ENCODE measurements at regions not wholly inside any gene's neighbourhood (a gene's known extent, or its start where the extent isn't known, plus 50 kb on each side); places are given as distances from the start of the nearest gene placed in this dataset.

DNA sequence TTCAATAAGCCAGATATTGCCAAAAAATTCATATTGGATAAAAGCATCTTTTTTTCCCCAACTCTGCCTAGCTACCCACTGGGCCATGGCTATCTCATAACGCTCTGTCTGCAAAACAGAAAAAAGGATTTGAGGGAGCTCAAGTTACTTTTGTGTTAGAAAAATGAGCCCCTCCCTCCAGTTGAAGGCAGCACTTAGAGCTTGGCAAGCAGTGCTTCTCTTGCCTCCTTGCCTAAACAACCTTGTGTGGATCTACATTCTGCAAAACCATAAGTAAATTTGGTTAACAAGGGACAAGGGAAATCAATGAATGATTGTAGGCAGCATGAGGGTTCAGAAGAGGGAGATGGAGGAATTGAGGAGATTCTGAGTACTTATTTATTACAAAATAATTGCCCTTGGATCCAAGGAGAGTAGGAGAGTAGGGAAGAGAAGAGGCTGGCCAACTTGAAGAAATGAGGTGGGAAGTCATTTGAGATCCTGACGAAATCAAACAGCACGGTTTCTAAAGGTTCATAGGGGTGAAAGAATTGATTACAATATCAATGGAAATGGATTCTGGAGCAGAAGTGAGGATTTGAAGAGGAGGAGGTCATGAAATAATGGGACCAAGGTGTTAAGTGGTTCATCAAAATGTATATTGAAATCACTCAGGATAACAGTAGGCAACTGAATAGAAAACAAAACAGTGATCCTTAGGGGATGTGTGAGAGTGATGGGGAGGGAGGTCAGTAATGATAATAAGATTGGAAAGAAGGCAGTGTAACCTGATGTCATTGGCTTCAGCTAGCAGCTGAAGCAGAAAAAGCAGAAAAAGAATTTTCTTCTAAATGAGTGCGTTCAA lies 434.8 kb upstream of the IGFBP7 start:
- H3K4me3 ChIP-seq (ENCODE audit: low read length): no peak overlapping the region
- TF ChIP-seq, protein P1, sequence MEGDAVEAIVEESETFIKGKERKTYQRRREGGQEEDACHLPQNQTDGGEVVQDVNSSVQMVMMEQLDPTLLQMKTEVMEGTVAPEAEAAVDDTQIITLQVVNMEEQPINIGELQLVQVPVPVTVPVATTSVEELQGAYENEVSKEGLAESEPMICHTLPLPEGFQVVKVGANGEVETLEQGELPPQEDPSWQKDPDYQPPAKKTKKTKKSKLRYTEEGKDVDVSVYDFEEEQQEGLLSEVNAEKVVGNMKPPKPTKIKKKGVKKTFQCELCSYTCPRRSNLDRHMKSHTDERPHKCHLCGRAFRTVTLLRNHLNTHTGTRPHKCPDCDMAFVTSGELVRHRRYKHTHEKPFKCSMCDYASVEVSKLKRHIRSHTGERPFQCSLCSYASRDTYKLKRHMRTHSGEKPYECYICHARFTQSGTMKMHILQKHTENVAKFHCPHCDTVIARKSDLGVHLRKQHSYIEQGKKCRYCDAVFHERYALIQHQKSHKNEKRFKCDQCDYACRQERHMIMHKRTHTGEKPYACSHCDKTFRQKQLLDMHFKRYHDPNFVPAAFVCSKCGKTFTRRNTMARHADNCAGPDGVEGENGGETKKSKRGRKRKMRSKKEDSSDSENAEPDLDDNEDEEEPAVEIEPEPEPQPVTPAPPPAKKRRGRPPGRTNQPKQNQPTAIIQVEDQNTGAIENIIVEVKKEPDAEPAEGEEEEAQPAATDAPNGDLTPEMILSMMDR (conservative IDR thresholded peaks at IDR 0.05; ENCODE audit: low read depth, low read length): no peak
- DNase-seq (ENCODE audit: low read depth): no peak

DNA sequence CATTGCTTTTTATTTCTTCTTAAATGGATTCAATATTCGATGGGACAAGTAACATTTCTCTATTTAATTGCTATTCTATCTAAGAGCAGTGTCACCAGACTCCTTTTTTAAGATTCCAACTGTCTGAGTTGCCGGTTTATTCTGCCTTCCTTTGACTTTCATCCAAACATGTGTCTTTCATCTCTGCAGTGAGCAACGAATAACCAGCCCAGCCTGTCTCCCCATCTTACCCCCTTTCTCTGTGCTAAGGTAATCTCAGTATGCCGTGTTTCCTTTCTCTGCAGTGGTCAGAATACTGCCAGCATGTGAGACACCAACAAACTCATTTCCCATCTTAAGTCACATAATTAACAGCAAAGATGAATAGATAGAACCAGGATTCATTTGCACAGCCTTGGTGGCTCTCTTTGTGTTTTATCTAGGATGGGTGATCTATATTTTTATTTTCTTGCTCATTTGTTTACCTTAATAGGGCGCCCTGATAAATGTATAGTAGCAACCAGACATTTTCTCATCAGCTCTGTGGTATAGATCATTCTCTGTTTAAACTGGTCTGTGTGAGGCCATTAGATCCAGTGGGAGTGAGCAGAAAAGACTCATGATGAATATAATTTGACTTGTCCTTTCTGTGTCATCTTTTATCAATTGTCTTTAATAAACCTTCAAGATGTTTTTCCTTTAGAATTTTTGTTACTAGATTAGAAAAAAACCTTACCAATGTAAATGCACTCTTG lies 394.8 kb upstream of the IGFBP7 start:
- TF ChIP-seq, protein P1 (conservative IDR thresholded peaks at IDR 0.05; ENCODE audit: low read depth, low read length): no peak
- H3K4me3 ChIP-seq (ENCODE audit: low read length): no peak overlapping the region
- DNase-seq (ENCODE audit: low read depth): no peak

DNA sequence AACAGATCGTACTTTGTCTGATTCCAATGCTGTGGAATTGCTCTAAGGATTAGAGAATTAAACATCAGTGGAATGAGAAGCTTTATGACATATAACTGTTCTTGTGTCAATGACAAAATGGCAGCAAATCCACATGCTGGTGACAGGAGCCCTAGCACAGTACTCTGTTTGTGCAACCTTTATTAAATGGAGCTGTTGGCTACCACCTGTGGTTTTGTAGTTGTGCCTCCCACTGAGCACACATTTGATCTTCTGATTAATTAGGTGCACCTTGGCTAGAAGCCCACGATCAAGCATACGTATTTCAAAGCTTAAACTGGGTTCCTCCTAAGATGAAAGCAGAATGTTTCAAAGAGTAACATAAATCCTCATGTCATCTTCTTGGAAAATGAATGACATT lies 394.0 kb upstream of the IGFBP7 start:
- TF ChIP-seq, protein P1 (conservative IDR thresholded peaks at IDR 0.05; ENCODE audit: low read depth, low read length): no peak
- no peak overlapping the region for H3K4me3 ChIP-seq (ENCODE audit: low read length)
- DNase-seq (ENCODE audit: low read depth): no peak

GRCh38 chr4:57501720-57502119 lies 391.5 kb upstream of the IGFBP7 start:
- TF ChIP-seq, protein P1 (conservative IDR thresholded peaks at IDR 0.05; ENCODE audit: low read depth, low read length): no peak
- no peak overlapping the region for H3K4me3 ChIP-seq (ENCODE audit: low read length)
- peak; percentile 94 for DNase-seq (ENCODE audit: low read depth)

DNA sequence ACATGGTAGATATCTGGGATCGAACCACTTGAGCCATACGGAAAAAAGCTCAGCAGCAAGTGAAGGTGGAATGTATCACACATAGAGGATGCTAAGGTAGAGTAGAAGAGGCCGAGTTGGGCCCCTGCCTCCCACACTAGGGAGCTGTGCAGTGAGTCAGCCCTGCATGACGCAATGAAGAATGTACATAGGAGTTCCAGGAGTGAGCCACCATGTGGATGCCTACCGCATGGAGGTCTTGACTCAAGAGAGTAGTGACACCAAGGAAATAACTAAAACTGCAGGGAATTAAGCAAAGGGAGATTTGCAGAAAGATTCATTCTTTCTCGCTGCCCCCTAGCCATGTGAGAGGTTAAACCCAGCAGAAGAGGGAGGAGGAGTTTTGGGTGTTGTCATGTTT lies 389.6 kb upstream of the IGFBP7 start:
- no peak for DNase-seq (ENCODE audit: low read depth)
- no peak overlapping the region for H3K4me3 ChIP-seq (ENCODE audit: low read length)
- TF ChIP-seq, protein P1 (conservative IDR thresholded peaks at IDR 0.05; ENCODE audit: low read depth, low read length): no peak

DNA sequence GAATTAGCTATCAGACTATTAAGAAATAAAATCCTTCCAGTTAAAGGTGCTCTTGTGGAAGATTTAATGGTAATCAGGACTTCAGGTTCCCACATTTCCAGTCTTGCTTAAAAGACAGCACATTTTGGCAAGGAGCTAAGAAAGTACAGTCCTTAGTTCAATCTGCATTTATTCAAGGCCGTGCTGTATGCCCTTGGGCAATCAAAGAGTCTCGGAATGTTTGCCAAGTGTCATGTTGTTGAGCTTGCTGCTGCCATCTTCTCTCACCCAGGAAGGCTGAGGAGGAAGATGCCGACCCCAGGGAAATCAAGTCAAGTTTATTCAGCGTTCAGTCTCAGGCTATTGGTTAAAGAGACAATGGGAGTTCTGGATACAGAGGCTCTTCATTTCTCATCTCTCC lies 388.1 kb upstream of the IGFBP7 start:
- TF ChIP-seq, protein P1 (conservative IDR thresholded peaks at IDR 0.05; ENCODE audit: low read depth, low read length): no peak
- H3K4me3 ChIP-seq (ENCODE audit: low read length): no peak overlapping the region
- no peak for DNase-seq (ENCODE audit: low read depth)
